Cardiac muscle cell (in vitro differentiated cells and primary cell): ENCODE measurements at regions not wholly inside any gene's neighbourhood (a gene's known extent, or its start where the extent isn't known, plus 50 kb on each side); places are given as distances from the start of the nearest gene placed in this dataset.

ENCODE experiments used
- DNase-seq, 2 donors: peaks; one replicate each; pipeline versions ENCODE4 v3.0.0 to v3.0.0-alpha.2; 2010 to 2017; ENCODE audit warnings: low read depth in 1 of 2, low spot score in 1 of 2
- H3K27ac ChIP-seq: fragments of 200-600 bp; sonication (generic); 2 replicates; pipeline ENCODE4 v1.5.1; 2016
- H3K27me3 ChIP-seq: fragments of 200-600 bp; sonication (generic); 2 replicates; pipeline ENCODE4 v1.6.0; 2016; ENCODE audit warnings: control low read depth
- H3K36me3 ChIP-seq: fragments of 200-600 bp; sonication (generic); 2 replicates; pipeline ENCODE4 v1.5.1; 2016; ENCODE audit warnings: control low read depth
- H3K4me1 ChIP-seq: fragments of 200-600 bp; sonication (generic); 2 replicates; pipeline ENCODE4 v1.8.1; 2017; ENCODE audit warnings: low read depth, mild to moderate bottlenecking, mixed run types
- H3K4me3 ChIP-seq: fragments of 200-600 bp; sonication (generic); 2 replicates; pipeline ENCODE4 v1.5.1; 2016; ENCODE audit warnings: mild to moderate bottlenecking
- H3K9me3 ChIP-seq: fragments of 200-600 bp; sonication (generic); 2 replicates; pipeline ENCODE4 v1.5.1; 2017; ENCODE audit warnings: low read depth, mild to moderate bottlenecking, control low read depth
- TF ChIP-seq, protein P1 (sequence below): IDR thresholded peaks from 2 replicates; pipeline ENCODE4 v1.5.1; 2012; ENCODE audit warnings: low read depth, mild to moderate bottlenecking, low read length

DNA sequence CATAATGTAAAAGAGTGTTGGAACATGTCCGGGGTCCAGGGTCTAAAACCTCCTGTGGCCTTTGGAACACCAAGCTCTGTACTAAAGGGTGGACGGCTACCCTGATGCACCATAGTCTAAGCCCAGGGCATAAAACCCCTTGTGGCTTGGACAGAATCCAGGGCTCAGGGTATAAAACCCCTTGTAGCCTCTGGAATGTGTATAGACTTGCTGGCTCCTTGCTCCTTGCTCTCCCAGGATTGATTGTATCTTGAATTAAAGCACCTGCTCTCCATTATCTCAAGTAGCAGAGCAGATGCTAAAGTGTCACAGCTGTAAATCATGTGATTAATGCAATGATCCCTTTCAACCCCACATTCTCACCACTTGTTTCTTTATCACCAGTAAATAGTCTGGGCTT is 556.5 kb downstream of the LRFN5 start:
- DNase-seq = no peak
- Histone ChIP-seq H3K4me1 (no peaks in the 10 kb centered on the region), H3K36me3 (no peaks in the 10 kb centered on the region), H3K27ac (no peak overlapping the region), H3K9me3 (no peaks in the 10 kb centered on the region), H3K27me3 (no peaks in the 10 kb centered on the region), H3K4me3 (no peak overlapping the region)
- TF ChIP-seq, protein P1, sequence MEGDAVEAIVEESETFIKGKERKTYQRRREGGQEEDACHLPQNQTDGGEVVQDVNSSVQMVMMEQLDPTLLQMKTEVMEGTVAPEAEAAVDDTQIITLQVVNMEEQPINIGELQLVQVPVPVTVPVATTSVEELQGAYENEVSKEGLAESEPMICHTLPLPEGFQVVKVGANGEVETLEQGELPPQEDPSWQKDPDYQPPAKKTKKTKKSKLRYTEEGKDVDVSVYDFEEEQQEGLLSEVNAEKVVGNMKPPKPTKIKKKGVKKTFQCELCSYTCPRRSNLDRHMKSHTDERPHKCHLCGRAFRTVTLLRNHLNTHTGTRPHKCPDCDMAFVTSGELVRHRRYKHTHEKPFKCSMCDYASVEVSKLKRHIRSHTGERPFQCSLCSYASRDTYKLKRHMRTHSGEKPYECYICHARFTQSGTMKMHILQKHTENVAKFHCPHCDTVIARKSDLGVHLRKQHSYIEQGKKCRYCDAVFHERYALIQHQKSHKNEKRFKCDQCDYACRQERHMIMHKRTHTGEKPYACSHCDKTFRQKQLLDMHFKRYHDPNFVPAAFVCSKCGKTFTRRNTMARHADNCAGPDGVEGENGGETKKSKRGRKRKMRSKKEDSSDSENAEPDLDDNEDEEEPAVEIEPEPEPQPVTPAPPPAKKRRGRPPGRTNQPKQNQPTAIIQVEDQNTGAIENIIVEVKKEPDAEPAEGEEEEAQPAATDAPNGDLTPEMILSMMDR = no peak

DNA sequence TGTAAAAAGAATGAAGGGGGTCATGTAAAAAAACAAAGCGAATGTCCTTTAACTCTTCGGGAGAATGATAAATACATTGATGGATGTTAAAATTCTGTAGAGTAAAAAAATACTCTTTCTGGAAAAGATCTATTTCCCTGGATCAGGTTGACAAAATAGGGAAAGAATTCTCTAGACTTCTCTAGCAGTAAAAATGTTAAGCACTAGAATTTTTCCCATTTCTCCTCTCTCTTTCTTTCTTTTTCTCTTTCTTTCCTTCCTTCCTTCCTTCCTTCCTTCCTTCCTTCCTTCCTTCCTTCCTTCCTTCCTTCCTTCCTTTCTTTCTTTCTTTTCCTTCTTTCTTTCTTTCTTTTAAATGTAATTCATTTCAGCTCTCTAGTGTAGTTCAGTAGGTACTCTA is 552.5 kb downstream of the LRFN5 start:
- no peaks in the 10 kb centered on the region for H3K9me3 ChIP-seq
- DNase-seq = no peak
- H3K4me1 ChIP-seq = no peaks in the 10 kb centered on the region
- H3K27me3 ChIP-seq = no peaks in the 10 kb centered on the region
- H3K27ac ChIP-seq = no peak overlapping the region
- H3K36me3 ChIP-seq = no peaks in the 10 kb centered on the region
- H3K4me3 ChIP-seq = no peak overlapping the region
- TF ChIP-seq, protein P1 = no peak

DNA sequence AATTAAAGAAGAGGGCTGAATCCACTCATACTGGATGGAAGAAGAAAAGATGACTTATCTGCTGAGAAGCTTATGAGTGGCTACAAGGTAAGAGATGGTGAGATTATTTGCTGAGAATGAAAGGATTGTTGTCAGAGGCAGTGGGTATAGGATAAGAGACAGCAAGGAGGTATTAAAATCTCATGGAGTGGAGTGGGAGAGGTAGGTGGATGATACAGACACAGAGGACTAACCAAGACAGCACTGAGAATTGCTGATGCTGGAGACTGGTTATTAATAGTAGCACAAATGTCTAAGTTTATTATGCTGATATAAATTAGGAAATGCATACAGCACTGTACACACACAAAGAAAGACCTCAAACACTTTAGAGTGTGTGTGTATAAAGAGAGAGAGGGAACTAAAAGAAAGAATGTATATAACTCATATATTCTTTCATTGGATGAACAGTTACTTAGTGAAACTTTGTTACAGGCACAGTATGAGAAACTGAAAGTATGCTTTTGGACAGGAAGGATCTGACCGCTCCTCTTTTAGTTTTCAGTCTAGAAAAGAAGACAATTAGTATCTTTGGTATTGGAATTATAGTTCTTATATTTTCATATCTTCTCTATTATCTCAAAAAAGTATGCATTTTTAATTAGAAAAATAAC is 543.1 kb downstream of the LRFN5 start:
- no peaks in the 10 kb centered on the region for H3K4me1 ChIP-seq
- no peak overlapping the region for H3K27ac ChIP-seq
- DNase-seq = no peak
- H3K36me3 ChIP-seq = no peaks in the 10 kb centered on the region
- no peaks in the 10 kb centered on the region for H3K27me3 ChIP-seq
- no peak overlapping the region for H3K4me3 ChIP-seq
- TF ChIP-seq, protein P1 = no peak
- no peaks in the 10 kb centered on the region for H3K9me3 ChIP-seq

DNA sequence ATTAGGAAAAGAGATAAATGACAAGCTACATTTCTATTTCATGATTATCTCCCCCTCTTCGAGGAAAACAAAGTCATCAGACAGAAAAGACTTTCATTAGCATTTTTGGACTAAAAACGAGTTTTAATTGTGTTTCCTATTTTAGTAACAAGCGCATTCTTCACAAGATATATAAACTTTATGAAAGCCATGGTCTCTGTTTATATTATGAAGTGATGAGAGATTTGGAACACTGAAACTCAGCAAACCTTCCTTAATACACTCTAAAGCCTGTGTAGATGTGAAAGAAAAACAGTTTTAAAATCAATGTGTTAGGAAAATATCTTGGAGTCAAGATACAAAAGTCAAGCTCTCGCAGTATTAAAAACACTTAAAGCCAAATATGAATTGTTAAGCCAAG is 539.1 kb downstream of the LRFN5 start:
- no peak for DNase-seq
- Histone ChIP-seq H3K27me3 (no peaks in the 10 kb centered on the region), H3K9me3 (no peaks in the 10 kb centered on the region), H3K36me3 (no peaks in the 10 kb centered on the region), H3K4me3 (no peak overlapping the region), H3K27ac (no peak overlapping the region), H3K4me1 (no peaks in the 10 kb centered on the region)
- TF ChIP-seq, protein P1 = no peak

DNA sequence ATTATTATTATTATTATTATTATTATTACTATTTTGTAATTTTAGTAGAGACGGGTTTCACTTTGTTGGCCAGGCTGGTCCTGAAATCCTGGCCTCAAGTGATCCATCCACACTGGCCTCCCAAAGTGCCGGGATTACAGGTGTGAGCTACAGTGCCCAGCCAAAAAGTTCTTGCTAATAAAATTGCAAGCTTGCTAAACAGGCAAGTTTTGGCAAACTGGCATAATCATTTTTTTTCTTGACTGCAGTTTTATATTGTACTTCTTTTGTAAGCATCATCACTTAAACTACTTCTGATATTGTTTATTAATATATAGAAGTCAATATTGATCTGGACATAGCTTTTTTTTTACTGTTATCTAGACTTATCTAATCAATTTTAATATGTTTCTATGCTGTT is 536.4 kb downstream of the LRFN5 start:
- Histone ChIP-seq H3K4me1 (no peaks in the 10 kb centered on the region), H3K4me3 (no peak overlapping the region), H3K9me3 (no peaks in the 10 kb centered on the region), H3K27me3 (no peaks in the 10 kb centered on the region), H3K27ac (no peak overlapping the region), H3K36me3 (no peaks in the 10 kb centered on the region)
- TF ChIP-seq, protein P1 = no peak
- DNase-seq = no peak
